ENCODE measurements at regions not wholly inside any gene's neighbourhood (a gene's known extent, or its start where the extent isn't known, plus 50 kb on each side); places are given as distances from the start of the nearest gene placed in this dataset.

GRCh38 chr4:147360301-147360700 is 120.6 kb upstream of the EDNRA start:
- DNase-seq (ENCODE audit: low read depth) = peak; percentile 58

- peak; percentile 83 for DNase-seq (ENCODE audit: low read depth)
Measured at GRCh38 chr4:147361726-147362125, 119.2 kb upstream of the EDNRA start.

- DNase-seq (ENCODE audit: low read depth) = no peak
Measured at GRCh38 chr4:147362938-147363337, 118.0 kb upstream of the EDNRA start.

- no peak for DNase-seq (ENCODE audit: low read depth)
Measured at GRCh38 chr4:147363514-147363913, 117.4 kb upstream of the EDNRA start.

GRCh38 chr4:147365396-147365795 is 115.5 kb upstream of the EDNRA start:
- DNase-seq (ENCODE audit: low read depth) = no peak

- DNase-seq (ENCODE audit: low read depth) = no peak
Measured at GRCh38 chr4:147366164-147366563, 114.7 kb upstream of the EDNRA start.

GRCh38 chr4:147367891-147368290 is 113.0 kb upstream of the EDNRA start:
- no peak for DNase-seq (ENCODE audit: low read depth)

- no peak for DNase-seq (ENCODE audit: low read depth)
Measured at GRCh38 chr4:147368948-147369347, 111.9 kb upstream of the EDNRA start.

GRCh38 chr4:147370473-147370872 is 110.4 kb upstream of the EDNRA start:
- DNase-seq (ENCODE audit: low read depth) = peak; percentile 28

GRCh38 chr4:147370881-147371280 is 110.0 kb upstream of the EDNRA start:
- DNase-seq (ENCODE audit: low read depth) = no peak

GRCh38 chr4:147371661-147372060 is 109.2 kb upstream of the EDNRA start:
- DNase-seq (ENCODE audit: low read depth) = peak; percentile 90

GRCh38 chr4:147378780-147379179 is 102.1 kb upstream of the EDNRA start:
- no peak for DNase-seq (ENCODE audit: low read depth)

GRCh38 chr4:147381749-147382148 is 99.1 kb upstream of the EDNRA start:
- DNase-seq (ENCODE audit: low read depth) = peak; percentile 11

- peak; percentile 43 for DNase-seq (ENCODE audit: low read depth)
Measured at GRCh38 chr4:147388018-147388417, 92.9 kb upstream of the EDNRA start.

GRCh38 chr4:147396105-147396504 is 84.8 kb upstream of the EDNRA start:
- DNase-seq (ENCODE audit: low read depth) = no peak

- DNase-seq (ENCODE audit: low read depth) = no peak
Measured at GRCh38 chr4:147398556-147398955, 82.3 kb upstream of the EDNRA start.

- no peak for DNase-seq (ENCODE audit: low read depth)
Measured at GRCh38 chr4:147400721-147401120, 80.2 kb upstream of the EDNRA start.

GRCh38 chr4:147401221-147401620 is 79.7 kb upstream of the EDNRA start:
- DNase-seq (ENCODE audit: low read depth) = no peak

- DNase-seq (ENCODE audit: low read depth) = peak; percentile 8
Measured at GRCh38 chr4:147407261-147408045, 73.4 kb upstream of the EDNRA start.

GRCh38 chr4:147408189-147408588 is 72.7 kb upstream of the EDNRA start:
- no peak for DNase-seq (ENCODE audit: low read depth)

GRCh38 chr4:147409350-147409749 is 71.5 kb upstream of the EDNRA start:
- DNase-seq (ENCODE audit: low read depth) = no peak

- DNase-seq (ENCODE audit: low read depth) = no peak
Measured at GRCh38 chr4:147418226-147418625, 62.7 kb upstream of the EDNRA start.

GRCh38 chr4:147421456-147421855 is 59.4 kb upstream of the EDNRA start:
- DNase-seq (ENCODE audit: low read depth) = no peak

GRCh38 chr4:147423229-147423628 is 57.7 kb upstream of the EDNRA start:
- no peak for DNase-seq (ENCODE audit: low read depth)

Data from ELR (cell line).